Right renal cortex interstitium (tissue), 3 donors: ENCODE measurements at regions not wholly inside any gene's neighbourhood (a gene's known extent, or its start where the extent isn't known, plus 50 kb on each side); places are given as distances from the start of the nearest gene placed in this dataset.
"Not testable (repeated sequence)": the region's sequence is repeated elsewhere in the genome, so short reads cannot be mapped to it uniquely, and the experiment has no call there.

Experiments
- DNase-seq, 3 donors: peaks; one replicate each; pipeline ENCODE4 v3.0.0-alpha.2; 2013; ENCODE audit warnings: low read depth in 3 of 3, low spot score in 2 of 3

DNA sequence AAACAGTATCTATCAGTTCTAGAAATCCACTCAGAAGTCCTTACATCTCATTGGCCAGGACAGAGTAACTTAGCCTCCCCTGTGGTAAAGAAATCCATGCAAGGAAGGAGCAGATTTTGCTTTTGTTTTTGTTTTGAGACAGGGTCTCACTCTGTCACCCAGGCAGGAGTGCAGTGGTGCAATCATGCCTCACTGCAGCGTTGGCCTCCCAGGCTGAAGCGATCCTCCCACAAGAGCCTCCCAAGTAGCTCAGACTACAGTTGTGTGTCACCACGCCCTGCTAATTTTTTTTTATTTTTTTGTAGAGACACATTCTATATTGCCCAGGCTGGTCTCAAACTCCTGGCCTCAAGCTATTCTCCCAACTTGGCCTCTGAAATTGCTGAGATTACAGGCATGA, 185.1 kb downstream of the NRP2 start:
- no peak for DNase-seq

GRCh38 chr2:205865905-205866441, 183.7 kb downstream of the NRP2 start:
- DNase-seq: peak in 1 of 3 donors; percentile 17

- no peak for DNase-seq
Observed at GRCh38 chr2:205865056-205865455, 182.8 kb downstream of the NRP2 start.

- DNase-seq: no peak
Observed at GRCh38 chr2:205864491-205864890, 182.2 kb downstream of the NRP2 start.

DNA sequence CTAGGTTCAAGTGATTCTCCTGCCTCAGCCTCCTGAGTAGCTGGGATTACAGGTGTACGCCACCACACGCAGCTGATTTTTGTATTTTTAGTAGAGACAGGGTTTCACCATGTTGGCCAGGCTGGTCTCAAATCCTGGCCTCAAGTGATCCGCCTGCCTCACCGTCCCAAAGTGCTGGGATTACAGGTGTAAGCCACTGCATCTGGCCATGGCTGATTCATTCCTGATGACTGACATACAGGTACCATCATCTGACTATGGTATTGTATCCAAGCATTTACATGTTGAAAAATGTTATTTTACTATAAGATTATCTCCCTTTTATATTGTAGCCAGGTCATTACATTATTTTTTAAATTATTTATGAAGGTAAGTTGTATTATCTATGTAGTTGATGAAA, 180.5 kb downstream of the NRP2 start:
- not testable (repeated sequence) for DNase-seq

DNA sequence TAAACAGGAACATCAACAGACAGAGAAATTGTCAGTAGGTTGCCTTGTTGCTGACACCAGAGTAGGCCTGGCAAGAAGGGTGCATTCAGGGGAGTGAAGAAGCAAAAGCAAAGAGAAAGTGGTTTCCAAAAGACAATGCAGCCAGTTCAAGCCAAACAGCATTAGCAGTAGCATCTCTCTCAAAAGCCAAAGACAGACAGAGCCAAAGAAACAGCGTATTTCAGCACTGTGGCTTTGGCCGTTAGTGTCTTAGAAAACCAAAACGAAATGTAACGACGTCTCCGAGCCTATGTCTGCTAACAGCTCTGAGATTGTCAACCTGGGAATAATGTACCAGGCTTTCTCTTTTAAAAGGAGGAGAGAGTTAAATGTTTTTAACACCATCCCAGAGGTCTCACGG, 178.6 kb downstream of the NRP2 start:
- DNase-seq: no peak

GRCh38 chr2:205860181-205860580, 177.9 kb downstream of the NRP2 start:
- DNase-seq: no peak

DNA sequence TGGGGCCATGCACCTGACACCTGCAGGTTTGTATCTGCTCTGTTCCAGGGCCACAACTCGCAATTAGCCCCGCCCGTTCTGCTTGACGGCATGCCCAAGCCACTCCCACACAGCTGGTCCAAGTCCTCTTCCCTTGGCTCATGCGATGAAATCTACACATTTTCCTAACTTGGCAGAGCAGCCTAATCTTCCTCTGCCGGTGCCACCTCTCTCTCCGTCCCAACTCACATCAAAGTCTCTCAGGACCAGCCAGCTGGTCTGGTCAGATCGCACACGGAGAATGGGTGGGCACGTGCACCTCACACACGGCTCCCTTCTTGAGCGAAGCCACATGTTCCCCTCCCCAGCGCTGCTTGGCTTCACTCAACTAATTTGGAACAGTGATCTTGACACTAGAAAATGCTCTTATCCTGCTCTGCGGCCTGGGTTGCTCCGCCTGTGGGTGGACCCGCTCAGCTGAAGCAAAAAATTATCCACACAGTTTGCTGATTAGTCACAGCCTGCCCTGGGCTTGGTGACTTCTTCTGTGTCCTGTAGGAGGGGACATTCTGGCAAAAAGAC, 176.7 kb downstream of the NRP2 start:
- DNase-seq: no peak

DNA sequence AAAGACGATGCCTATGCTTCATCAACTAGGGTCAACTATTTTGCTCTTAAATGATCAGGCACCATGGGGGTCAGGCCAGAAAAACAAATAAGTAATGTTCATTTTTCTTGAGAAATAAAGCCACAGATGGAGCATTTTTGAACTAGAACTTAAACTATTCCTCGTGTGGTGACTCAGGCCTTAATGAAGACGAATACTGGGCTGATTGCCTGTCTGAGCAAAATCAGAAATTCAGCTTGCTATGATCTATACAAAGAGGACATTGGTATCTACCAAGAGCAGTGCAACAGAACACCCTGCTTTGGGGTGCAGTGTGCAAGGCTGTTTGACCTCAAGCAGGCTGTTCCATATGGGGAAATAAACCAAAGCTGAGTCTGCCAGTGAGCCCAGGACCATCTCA, 176.0 kb downstream of the NRP2 start:
- DNase-seq: no peak

- DNase-seq: no peak
Observed at GRCh38 chr2:205857520-205858237, 175.4 kb downstream of the NRP2 start.

- DNase-seq: no peak
Observed at GRCh38 chr2:205852457-205852856, 170.2 kb downstream of the NRP2 start.

- no peak for DNase-seq
Observed at GRCh38 chr2:205850611-205851010, 168.3 kb downstream of the NRP2 start.

DNA sequence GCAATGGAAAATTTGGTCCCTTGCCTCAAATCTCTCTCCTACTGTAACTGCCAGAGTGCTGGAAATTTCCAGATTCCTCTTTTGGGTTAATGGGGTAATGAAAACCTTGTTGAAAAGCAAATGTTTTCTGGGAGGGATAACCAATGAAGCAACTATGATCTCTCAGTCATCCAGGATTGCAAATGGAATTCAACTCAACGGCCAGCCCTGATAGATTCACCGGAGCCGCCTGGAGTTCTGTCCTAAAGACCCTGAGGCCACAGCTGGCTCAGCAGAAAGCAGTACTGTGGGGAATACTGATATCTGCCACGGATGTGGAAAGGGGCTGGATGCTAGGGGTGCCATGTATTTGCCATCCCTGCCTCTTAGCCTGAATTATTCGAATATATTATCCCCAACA, 167.8 kb downstream of the NRP2 start:
- no peak for DNase-seq

GRCh38 chr2:205849136-205849535, 166.8 kb downstream of the NRP2 start:
- DNase-seq: no peak

DNA sequence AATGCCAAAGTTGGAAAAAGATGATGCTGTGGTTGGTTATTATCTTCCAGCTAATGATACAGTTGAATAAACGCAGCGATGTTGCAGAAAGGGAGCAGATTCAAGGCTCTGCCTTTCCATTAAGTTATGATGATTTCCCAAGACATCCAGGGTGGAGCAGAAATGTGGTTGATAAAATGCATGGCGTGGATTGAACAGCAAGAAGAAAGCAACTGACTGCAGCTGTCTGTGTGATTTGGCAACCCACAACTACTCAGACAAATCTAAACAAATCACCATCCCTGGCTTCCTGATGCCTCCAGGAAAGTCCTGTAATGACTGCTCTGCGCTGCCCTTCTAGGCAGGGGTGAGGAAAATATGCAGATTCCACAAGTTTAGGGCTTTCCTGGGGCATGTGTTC, 166.3 kb downstream of the NRP2 start:
- no peak for DNase-seq
